Hepatocyte (in vitro differentiated cells): ENCODE measurements at regions not wholly inside any gene's neighbourhood (a gene's known extent, or its start where the extent isn't known, plus 50 kb on each side); places are given as distances from the start of the nearest gene placed in this dataset.

Experiments used
- CTCF ChIP-seq: fragments of 200-600 bp; sonication (generic); IDR thresholded peaks from 2 replicates; pipeline ENCODE4 v1.5.1; 2016; ENCODE audit warnings: antibody characterized with exemption, mild to moderate bottlenecking; ENCODE audit not compliant: poor library complexity
- EZH2 ChIP-seq: fragments of 200-600 bp; sonication (generic); IDR thresholded peaks from 2 replicates; pipeline ENCODE4 v1.6.1; 2016; ENCODE audit warnings: antibody characterized with exemption, mild to moderate bottlenecking, borderline replicate concordance
- EZH2phosphoT487 ChIP-seq: fragments of 200-600 bp; sonication (generic); IDR thresholded peaks from one replicate; pipeline ENCODE4 v1.6.1; 2018; ENCODE audit warnings: antibody characterized with exemption, mild to moderate bottlenecking, low read depth, moderate library complexity; ENCODE audit not compliant: unreplicated experiment, severe bottlenecking

GRCh38 chr4:136812100-136812880 is 720.0 kb downstream of the PCDH18 start:
- no peak for TF ChIP-seq CTCF
- no peak for TF ChIP-seq EZH2
- no peak for TF ChIP-seq EZH2phosphoT487
